PC-9 (cell line): ENCODE measurements at regions not wholly inside any gene's neighbourhood (a gene's known extent, or its start where the extent isn't known, plus 50 kb on each side); places are given as distances from the start of the nearest gene placed in this dataset.

Experiments used
- BruUV-seq: library from RNA; stranded (reverse); fragments of 400-500 nt; replicated peaks from 2 replicates; lab custom pipeline; 2021; lab: Mats Ljungman, UMichigan
- CTCF ChIA-PET: fragments of 300-600 bp; sonication (Branson Sonifier 250); formaldehyde crosslinking; loops from one replicate; lab custom pipeline; 2022; ENCODE audit warnings: antibody characterized with exemption; lab: Charles Lee
- POLR2A ChIA-PET: fragments of 300-600 bp; sonication (Branson Sonifier 250); formaldehyde crosslinking; loops from one replicate; lab custom pipeline; 2022; ENCODE audit warnings: antibody characterized with exemption; ENCODE audit not compliant: unreplicated experiment; lab: Charles Lee
- DNase-seq, 2 experiments: peaks; one replicate each; pipeline versions ENCODE4 v3.0.0 to v3.0.0-alpha.2; 2015 to 2022; ENCODE audit warnings: mixed read lengths in 1 of 2
- H2AFZ ChIP-seq: fragments of 200-600 bp; sonication (generic); 2 replicates; pipeline ENCODE4 v1.8.1; 2017; ENCODE audit warnings: antibody characterized with exemption
- H3F3A ChIP-seq: fragments of 200-600 bp; sonication (generic); 2 replicates; pipeline ENCODE4 v1.8.1; 2017; ENCODE audit warnings: antibody characterized with exemption, mild to moderate bottlenecking, low read depth; ENCODE audit not compliant: insufficient read depth
- H3K27ac ChIP-seq: fragments of 200-600 bp; sonication (generic); 2 replicates; pipeline ENCODE4 v1.6.1; 2016; ENCODE audit warnings: mixed run types
- H3K27me3 ChIP-seq: fragments of 200-600 bp; sonication (generic); 2 replicates; pipeline ENCODE4 v1.6.1; 2016; ENCODE audit warnings: low read depth, mixed run types; ENCODE audit not compliant: insufficient read depth
- H3K36me3 ChIP-seq: fragments of 200-600 bp; sonication (generic); 2 replicates; pipeline ENCODE4 v1.6.1; 2016; ENCODE audit warnings: low read depth, mixed run types
- H3K4me1 ChIP-seq: fragments of 200-600 bp; sonication (generic); replicated peaks from 2 replicates; pipeline ENCODE4 v1.6.1; 2016; ENCODE audit warnings: mixed run types; ENCODE audit not compliant: insufficient read depth
- H3K4me2 ChIP-seq: fragments of 200-600 bp; sonication (generic); 2 replicates; pipeline ENCODE4 v1.6.1; 2017; ENCODE audit warnings: mixed run types
- H3K4me3 ChIP-seq: fragments of 200-600 bp; sonication (generic); 2 replicates; pipeline ENCODE4 v1.6.1; 2016; ENCODE audit warnings: mixed run types
- H3K79me2 ChIP-seq: fragments of 200-600 bp; sonication (generic); 2 replicates; pipeline ENCODE4 v1.6.1; 2017; ENCODE audit warnings: low read depth, mixed run types
- H3K9me2 ChIP-seq: fragments of 200-600 bp; sonication (generic); 2 replicates; pipeline ENCODE4 v1.8.1; 2017; ENCODE audit warnings: mild to moderate bottlenecking; ENCODE audit not compliant: insufficient read depth
- H3K9me3 ChIP-seq: fragments of 200-600 bp; sonication (generic); 2 replicates; pipeline ENCODE4 v1.8.1; 2016; ENCODE audit warnings: low read depth; ENCODE audit not compliant: insufficient read depth
- H4K20me1 ChIP-seq: fragments of 200-600 bp; sonication (generic); 2 replicates; pipeline ENCODE4 v1.8.1; 2017; ENCODE audit not compliant: insufficient read depth
- EZH2 ChIP-seq: fragments of 200-600 bp; sonication (generic); IDR thresholded peaks from 2 replicates; pipeline ENCODE4 v1.8.0; 2017; ENCODE audit warnings: antibody characterized with exemption, low read depth
- intact Hi-C: fragments of 100-400 bp; cut with micrococcal nuclease; formaldehyde crosslinking; loops from one replicate; pipeline ENCODE4 v1.10.0; 2022; ENCODE audit not compliant: unreplicated experiment
- TF ChIP-seq, protein P1 (sequence below): fragments of 200-600 bp; sonication (generic); conservative IDR thresholded peaks from 2 replicates; pipeline ENCODE4 v1.6.1; 2017; ENCODE audit warnings: mixed run types, antibody characterized with exemption, mild to moderate bottlenecking, moderate library complexity

DNA sequence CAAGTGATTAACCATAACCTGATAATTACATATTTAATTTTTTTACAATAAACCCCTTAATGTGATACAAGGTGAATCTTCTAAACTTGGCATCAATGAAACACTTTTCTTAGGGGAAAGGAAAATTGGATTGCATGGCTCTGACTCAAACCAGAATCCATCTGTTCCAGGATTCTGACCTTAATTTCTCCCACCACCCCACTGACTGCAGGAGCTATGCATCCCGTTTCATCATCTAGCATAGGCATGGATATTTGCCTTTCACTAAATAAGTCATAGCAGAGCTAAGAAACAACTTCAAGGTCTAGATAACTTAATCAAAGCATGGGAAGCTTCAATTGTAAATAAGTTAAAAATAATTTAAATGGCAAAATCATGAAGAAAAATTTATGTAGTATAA is 156.3 kb downstream of the BTC start:
- Histone ChIP-seq H4K20me1 (no peaks in the 10 kb centered on the region), H3F3A (no peaks in the 10 kb centered on the region; the same call in 1 of the 2 replicates), H3K9me3 (peaks cover 7% of the 10 kb centered on the region; the same call in 1 of the 2 replicates), H3K36me3 (no peaks in the 10 kb centered on the region), H3K4me3 (no peak overlapping the region), H3K4me1 (peaks cover 8% of the 10 kb centered on the region), H3K79me2 (no peaks in the 10 kb centered on the region), H3K27me3 (no peaks in the 10 kb centered on the region), H3K4me2 (no peak overlapping the region), H3K27ac (no peak overlapping the region), H3K9me2 (no peaks in the 10 kb centered on the region), H2AFZ (no peak overlapping the region)
- BruUV-seq = no TSS peak
- DNase-seq = no peak
- intact Hi-C loops = no loop called here
- POLR2A ChIA-PET = no interaction called here
- CTCF ChIA-PET = no interaction called here
- TF ChIP-seq, protein P1, sequence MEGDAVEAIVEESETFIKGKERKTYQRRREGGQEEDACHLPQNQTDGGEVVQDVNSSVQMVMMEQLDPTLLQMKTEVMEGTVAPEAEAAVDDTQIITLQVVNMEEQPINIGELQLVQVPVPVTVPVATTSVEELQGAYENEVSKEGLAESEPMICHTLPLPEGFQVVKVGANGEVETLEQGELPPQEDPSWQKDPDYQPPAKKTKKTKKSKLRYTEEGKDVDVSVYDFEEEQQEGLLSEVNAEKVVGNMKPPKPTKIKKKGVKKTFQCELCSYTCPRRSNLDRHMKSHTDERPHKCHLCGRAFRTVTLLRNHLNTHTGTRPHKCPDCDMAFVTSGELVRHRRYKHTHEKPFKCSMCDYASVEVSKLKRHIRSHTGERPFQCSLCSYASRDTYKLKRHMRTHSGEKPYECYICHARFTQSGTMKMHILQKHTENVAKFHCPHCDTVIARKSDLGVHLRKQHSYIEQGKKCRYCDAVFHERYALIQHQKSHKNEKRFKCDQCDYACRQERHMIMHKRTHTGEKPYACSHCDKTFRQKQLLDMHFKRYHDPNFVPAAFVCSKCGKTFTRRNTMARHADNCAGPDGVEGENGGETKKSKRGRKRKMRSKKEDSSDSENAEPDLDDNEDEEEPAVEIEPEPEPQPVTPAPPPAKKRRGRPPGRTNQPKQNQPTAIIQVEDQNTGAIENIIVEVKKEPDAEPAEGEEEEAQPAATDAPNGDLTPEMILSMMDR = no peak
- TF ChIP-seq EZH2 = no peak

DNA sequence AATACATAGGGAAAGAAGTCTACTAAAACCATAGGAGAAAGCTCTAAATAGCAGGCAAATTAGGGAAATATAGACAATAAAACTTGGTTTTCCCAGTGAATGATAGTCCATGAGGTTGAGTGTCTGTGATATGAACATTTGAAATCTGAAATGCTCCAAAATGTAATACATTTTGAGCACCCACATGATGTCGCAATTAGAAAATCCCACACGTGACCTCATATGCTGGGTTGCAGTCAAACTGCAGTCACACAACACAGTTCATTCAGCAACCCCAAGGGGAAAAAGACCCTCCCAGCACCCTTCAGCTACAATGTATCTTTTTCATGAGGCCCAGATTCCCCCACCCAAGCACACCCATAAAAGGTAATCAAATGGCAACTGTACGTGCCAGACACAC is 155.6 kb downstream of the BTC start:
- TF ChIP-seq EZH2 = no peak
- Histone ChIP-seq H3K79me2 (no peaks in the 10 kb centered on the region), H3K27me3 (no peaks in the 10 kb centered on the region), H3K9me3 (peaks cover 1% of the 10 kb centered on the region; the same call in 1 of the 2 replicates), H4K20me1 (no peaks in the 10 kb centered on the region), H3K27ac (no peak overlapping the region), H3K9me2 (no peaks in the 10 kb centered on the region), H3K36me3 (no peaks in the 10 kb centered on the region), H3K4me1 (peaks cover 7% of the 10 kb centered on the region), H3K4me3 (no peak overlapping the region), H2AFZ (no peak overlapping the region), H3F3A (no peaks in the 10 kb centered on the region; the same call in 1 of the 2 replicates), H3K4me2 (no peak overlapping the region)
- intact Hi-C loops = no loop called here
- ChIA-PET POLR2A (no interaction called here), CTCF (no interaction called here)
- DNase-seq = no peak
- no TSS peak for BruUV-seq

DNA sequence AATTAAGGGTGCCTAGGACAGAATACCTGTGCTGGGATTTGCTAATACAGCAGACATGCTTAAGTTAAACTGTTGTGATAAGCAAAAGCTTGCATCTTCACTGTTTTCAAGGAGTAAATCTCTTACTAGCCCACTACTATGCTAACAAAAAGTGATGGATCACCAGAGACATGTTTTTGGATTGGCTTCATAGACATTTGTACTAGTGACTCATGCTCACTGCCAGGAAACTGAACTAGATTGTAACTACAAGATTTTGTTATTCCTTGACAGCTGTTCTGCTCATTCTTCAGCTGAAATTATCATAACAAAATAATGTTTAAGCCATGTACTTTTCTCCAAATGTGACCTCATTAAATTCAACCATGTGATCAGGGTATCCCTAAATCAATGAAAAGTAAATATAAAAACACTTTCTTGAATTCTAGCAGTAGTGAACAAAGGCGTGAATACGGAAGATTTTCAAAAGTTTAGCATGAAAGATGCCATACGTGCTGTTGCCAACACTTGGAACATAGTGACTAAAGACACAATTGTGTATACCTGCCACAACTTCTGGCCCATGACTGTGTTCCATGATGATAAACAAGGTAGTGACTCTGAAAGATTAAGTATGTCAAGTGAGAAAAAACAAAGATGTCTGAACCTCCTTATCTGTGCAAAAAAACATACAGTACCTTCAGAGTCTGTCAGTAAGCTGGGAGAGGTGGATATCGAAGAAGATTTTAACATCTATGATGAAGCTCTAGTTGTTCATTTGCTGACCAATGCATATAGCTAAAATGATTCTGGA is 154.0 kb downstream of the BTC start:
- Histone ChIP-seq H3K79me2 (no peaks in the 10 kb centered on the region), H3K27ac (no peak overlapping the region), H3K9me2 (no peaks in the 10 kb centered on the region), H3K27me3 (no peaks in the 10 kb centered on the region), H2AFZ (no peak overlapping the region), H3K4me1 (peaks cover 7% of the 10 kb centered on the region; the same call in 1 of the 2 replicates), H3F3A (no peaks in the 10 kb centered on the region; the same call in 1 of the 2 replicates), H4K20me1 (no peaks in the 10 kb centered on the region), H3K4me3 (no peak overlapping the region), H3K36me3 (no peaks in the 10 kb centered on the region), H3K9me3 (no peaks in the 10 kb centered on the region), H3K4me2 (no peak overlapping the region)
- ChIA-PET CTCF (interaction anchor here (0.6 kb wide), 1 partner anchor 123 kb away, joined by 3 read pairs; no protein-coding TSS in a partner anchor), POLR2A (no interaction called here)
- intact Hi-C loops = no loop called here
- TF ChIP-seq, protein P1 = no peak
- TF ChIP-seq EZH2 = no peak
- no TSS peak for BruUV-seq
- no peak for DNase-seq
